WTC11 (cell line): ENCODE measurements at regions not wholly inside any gene's neighbourhood (a gene's known extent, or its start where the extent isn't known, plus 50 kb on each side); places are given as distances from the start of the nearest gene placed in this dataset.
A peak's percentile ranks its signal among the peaks of the same experiment; 100 is the strongest.

Source experiments
- ATAC-seq: fragments of 200-7000 bp; cut with Tn5 transposase; 2 replicates; pipeline ENCODE4 v1.10.0; 2021; ENCODE audit warnings: mild to moderate bottlenecking, moderate library complexity
- CTCF ChIA-PET: fragments of 300-600 bp; sonication (Branson Sonifier 250); formaldehyde crosslinking; loops from one replicate; lab custom pipeline; 2021; ENCODE audit warnings: antibody characterized with exemption; lab: Charles Lee
- POLR2A ChIA-PET: fragments of 350-600 bp; sonication (Branson Sonifier 250); formaldehyde crosslinking; loops from one replicate; lab custom pipeline; 2021; ENCODE audit warnings: antibody characterized with exemption; lab: Charles Lee
- DNase-seq: peaks from one replicate; pipeline ENCODE4 v3.0.0; 2021; ENCODE audit warnings: low spot score
- H3K27ac Mint-ChIP-seq: 2 replicates; pipeline ENCODE4 v1.8.0; 2021; ENCODE audit warnings: mixed read lengths
- H3K27me3 Mint-ChIP-seq: 2 replicates; pipeline ENCODE4 v1.8.0; 2021; ENCODE audit warnings: low read depth, mild to moderate bottlenecking, moderate library complexity, mixed read lengths
- H3K36me3 Mint-ChIP-seq: 2 replicates; pipeline ENCODE4 v1.8.0; 2021; ENCODE audit warnings: mixed read lengths
- H3K4me1 Mint-ChIP-seq: 2 replicates; pipeline ENCODE4 v1.8.0; 2022; ENCODE audit warnings: mixed read lengths
- H3K4me3 Mint-ChIP-seq: 2 replicates; pipeline ENCODE4 v1.8.0; 2021; ENCODE audit warnings: mild to moderate bottlenecking, moderate library complexity, mixed read lengths
- H3K9me3 Mint-ChIP-seq: 2 replicates; pipeline ENCODE4 v1.8.0; 2021; ENCODE audit warnings: mixed read lengths
- AR ChIP-seq: fragments of 250-450 bp; sonication (Bioruptor Pico); IDR thresholded peaks from 2 replicates; pipeline ENCODE4 v1.9.0; 2021; ENCODE audit warnings: mild to moderate bottlenecking
- ATF2 ChIP-seq: sonication (generic); formaldehyde crosslinking; IDR thresholded peaks from 2 replicates; pipeline ENCODE4 v1.8.1; 2022; ENCODE audit warnings: low read depth, missing genetic modification reagents, borderline replicate concordance
- E2F5 ChIP-seq: sonication (generic); formaldehyde crosslinking; IDR thresholded peaks from 2 replicates; pipeline ENCODE4 v1.8.1; 2022; ENCODE audit warnings: mild to moderate bottlenecking, moderate library complexity, missing genetic modification reagents
- GABPB1 ChIP-seq: sonication (generic); formaldehyde crosslinking; IDR thresholded peaks from 2 replicates; pipeline ENCODE4 v1.8.1; 2023; ENCODE audit warnings: mild to moderate bottlenecking, missing genetic modification reagents
- HMGA2 ChIP-seq: fragments of 250-450 bp; sonication (Bioruptor Pico); IDR thresholded peaks from 2 replicates; pipeline ENCODE4 v1.4.0; 2021; ENCODE audit warnings: mild to moderate bottlenecking, moderate library complexity
- JAZF1 ChIP-seq: fragments of 250-450 bp; sonication (Bioruptor Pico); IDR thresholded peaks from 2 replicates; pipeline ENCODE4 v1.9.0; 2021; ENCODE audit warnings: moderate library complexity, mild to moderate bottlenecking, inconsistent platforms
- MAX ChIP-seq: sonication (generic); formaldehyde crosslinking; IDR thresholded peaks from 2 replicates; pipeline ENCODE4 v1.8.0; 2022; ENCODE audit warnings: mild to moderate bottlenecking, missing genetic modification reagents
- MXD4 ChIP-seq: fragments of 250-450 bp; sonication (Bioruptor Pico); IDR thresholded peaks from 2 replicates; pipeline ENCODE4 v1.8.0; 2021; ENCODE audit warnings: mild to moderate bottlenecking, moderate library complexity, borderline replicate concordance
- ZNF317 ChIP-seq: sonication (generic); formaldehyde crosslinking; IDR thresholded peaks from 2 replicates; pipeline ENCODE4 v1.8.1; 2023; ENCODE audit warnings: low read depth, mild to moderate bottlenecking, moderate library complexity, missing genetic modification reagents, borderline replicate concordance
- ZNF416 ChIP-seq: fragments of 250-450 bp; sonication (Bioruptor Pico); IDR thresholded peaks from 2 replicates; pipeline ENCODE4 v1.9.0; 2021; ENCODE audit warnings: mild to moderate bottlenecking, inconsistent platforms
- TF ChIP-seq, protein P1 (sequence below): sonication (generic); formaldehyde crosslinking; IDR thresholded peaks from 2 replicates; pipeline ENCODE4 v1.8.1; 2023; ENCODE audit warnings: mild to moderate bottlenecking, missing genetic modification reagents, borderline replicate concordance
- TF ChIP-seq, protein P2 (sequence below): fragments of 200-600 bp; IDR thresholded peaks from 2 replicates; pipeline ENCODE4 v1.8.0; 2022; ENCODE audit warnings: antibody characterized with exemption
- TF ChIP-seq, protein P3 (sequence below): sonication (generic); formaldehyde crosslinking; IDR thresholded peaks from 2 replicates; pipeline ENCODE4 v1.8.0; 2022; ENCODE audit warnings: missing genetic modification reagents
- TF ChIP-seq, protein P4 (sequence below): sonication (generic); formaldehyde crosslinking; conservative IDR thresholded peaks from 2 replicates; pipeline ENCODE4 v1.8.1; 2022; ENCODE audit warnings: mild to moderate bottlenecking, missing genetic modification reagents
- TF ChIP-seq, protein P5 (sequence below): sonication (generic); formaldehyde crosslinking; IDR thresholded peaks from 2 replicates; pipeline ENCODE4 v1.8.1; 2023; ENCODE audit warnings: mild to moderate bottlenecking, missing genetic modification reagents, moderate library complexity

DNA sequence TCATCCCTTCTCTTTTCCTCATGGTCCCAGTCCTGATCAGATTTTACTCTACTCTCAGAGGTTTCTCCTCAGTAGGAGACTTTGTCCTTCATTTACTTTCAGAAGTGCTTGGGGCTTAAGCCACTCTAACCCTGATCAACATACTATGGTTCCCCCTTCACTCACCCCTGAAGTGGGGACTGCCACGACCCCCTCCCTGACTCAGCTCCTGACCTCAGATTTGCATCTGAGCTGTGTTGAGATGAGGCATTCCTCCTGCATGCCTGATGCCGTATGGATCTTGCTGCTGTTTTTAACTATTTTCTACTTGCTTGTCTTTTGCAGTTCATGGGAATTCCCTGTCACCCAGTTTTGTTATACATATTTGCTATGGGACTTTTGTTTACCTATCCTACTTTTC is 306.7 kb upstream of the CHST9 start:
- Mint-ChIP-seq H3K4me3 (no peak overlapping the region), H3K27me3 (peaks cover 2% of the 10 kb centered on the region; the same call in 1 of the 2 replicates), H3K27ac (no peak overlapping the region), H3K9me3 (no peaks in the 10 kb centered on the region), H3K4me1 (peaks cover 12% of the 10 kb centered on the region), H3K36me3 (no peaks in the 10 kb centered on the region)
- TF ChIP-seq MAX (CRISPR knock-in tag) (no peak), GABPB1 (CRISPR knock-in tag) (no peak), ZNF416 (CRISPR knock-in tag) (no peak), HMGA2 (CRISPR knock-in tag) (no peak), AR (no peak), JAZF1 (no peak), E2F5 (CRISPR knock-in tag) (no peak), ZNF317 (CRISPR knock-in tag) (no peak), MXD4 (CRISPR knock-in tag) (no peak), ATF2 (no peak)
- TF ChIP-seq, protein P1, sequence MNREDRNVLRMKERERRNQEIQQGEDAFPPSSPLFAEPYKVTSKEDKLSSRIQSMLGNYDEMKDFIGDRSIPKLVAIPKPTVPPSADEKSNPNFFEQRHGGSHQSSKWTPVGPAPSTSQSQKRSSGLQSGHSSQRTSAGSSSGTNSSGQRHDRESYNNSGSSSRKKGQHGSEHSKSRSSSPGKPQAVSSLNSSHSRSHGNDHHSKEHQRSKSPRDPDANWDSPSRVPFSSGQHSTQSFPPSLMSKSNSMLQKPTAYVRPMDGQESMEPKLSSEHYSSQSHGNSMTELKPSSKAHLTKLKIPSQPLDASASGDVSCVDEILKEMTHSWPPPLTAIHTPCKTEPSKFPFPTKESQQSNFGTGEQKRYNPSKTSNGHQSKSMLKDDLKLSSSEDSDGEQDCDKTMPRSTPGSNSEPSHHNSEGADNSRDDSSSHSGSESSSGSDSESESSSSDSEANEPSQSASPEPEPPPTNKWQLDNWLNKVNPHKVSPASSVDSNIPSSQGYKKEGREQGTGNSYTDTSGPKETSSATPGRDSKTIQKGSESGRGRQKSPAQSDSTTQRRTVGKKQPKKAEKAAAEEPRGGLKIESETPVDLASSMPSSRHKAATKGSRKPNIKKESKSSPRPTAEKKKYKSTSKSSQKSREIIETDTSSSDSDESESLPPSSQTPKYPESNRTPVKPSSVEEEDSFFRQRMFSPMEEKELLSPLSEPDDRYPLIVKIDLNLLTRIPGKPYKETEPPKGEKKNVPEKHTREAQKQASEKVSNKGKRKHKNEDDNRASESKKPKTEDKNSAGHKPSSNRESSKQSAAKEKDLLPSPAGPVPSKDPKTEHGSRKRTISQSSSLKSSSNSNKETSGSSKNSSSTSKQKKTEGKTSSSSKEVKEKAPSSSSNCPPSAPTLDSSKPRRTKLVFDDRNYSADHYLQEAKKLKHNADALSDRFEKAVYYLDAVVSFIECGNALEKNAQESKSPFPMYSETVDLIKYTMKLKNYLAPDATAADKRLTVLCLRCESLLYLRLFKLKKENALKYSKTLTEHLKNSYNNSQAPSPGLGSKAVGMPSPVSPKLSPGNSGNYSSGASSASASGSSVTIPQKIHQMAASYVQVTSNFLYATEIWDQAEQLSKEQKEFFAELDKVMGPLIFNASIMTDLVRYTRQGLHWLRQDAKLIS: no peak
- TF ChIP-seq, protein P2, sequence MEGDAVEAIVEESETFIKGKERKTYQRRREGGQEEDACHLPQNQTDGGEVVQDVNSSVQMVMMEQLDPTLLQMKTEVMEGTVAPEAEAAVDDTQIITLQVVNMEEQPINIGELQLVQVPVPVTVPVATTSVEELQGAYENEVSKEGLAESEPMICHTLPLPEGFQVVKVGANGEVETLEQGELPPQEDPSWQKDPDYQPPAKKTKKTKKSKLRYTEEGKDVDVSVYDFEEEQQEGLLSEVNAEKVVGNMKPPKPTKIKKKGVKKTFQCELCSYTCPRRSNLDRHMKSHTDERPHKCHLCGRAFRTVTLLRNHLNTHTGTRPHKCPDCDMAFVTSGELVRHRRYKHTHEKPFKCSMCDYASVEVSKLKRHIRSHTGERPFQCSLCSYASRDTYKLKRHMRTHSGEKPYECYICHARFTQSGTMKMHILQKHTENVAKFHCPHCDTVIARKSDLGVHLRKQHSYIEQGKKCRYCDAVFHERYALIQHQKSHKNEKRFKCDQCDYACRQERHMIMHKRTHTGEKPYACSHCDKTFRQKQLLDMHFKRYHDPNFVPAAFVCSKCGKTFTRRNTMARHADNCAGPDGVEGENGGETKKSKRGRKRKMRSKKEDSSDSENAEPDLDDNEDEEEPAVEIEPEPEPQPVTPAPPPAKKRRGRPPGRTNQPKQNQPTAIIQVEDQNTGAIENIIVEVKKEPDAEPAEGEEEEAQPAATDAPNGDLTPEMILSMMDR: no peak
- TF ChIP-seq, protein P3, sequence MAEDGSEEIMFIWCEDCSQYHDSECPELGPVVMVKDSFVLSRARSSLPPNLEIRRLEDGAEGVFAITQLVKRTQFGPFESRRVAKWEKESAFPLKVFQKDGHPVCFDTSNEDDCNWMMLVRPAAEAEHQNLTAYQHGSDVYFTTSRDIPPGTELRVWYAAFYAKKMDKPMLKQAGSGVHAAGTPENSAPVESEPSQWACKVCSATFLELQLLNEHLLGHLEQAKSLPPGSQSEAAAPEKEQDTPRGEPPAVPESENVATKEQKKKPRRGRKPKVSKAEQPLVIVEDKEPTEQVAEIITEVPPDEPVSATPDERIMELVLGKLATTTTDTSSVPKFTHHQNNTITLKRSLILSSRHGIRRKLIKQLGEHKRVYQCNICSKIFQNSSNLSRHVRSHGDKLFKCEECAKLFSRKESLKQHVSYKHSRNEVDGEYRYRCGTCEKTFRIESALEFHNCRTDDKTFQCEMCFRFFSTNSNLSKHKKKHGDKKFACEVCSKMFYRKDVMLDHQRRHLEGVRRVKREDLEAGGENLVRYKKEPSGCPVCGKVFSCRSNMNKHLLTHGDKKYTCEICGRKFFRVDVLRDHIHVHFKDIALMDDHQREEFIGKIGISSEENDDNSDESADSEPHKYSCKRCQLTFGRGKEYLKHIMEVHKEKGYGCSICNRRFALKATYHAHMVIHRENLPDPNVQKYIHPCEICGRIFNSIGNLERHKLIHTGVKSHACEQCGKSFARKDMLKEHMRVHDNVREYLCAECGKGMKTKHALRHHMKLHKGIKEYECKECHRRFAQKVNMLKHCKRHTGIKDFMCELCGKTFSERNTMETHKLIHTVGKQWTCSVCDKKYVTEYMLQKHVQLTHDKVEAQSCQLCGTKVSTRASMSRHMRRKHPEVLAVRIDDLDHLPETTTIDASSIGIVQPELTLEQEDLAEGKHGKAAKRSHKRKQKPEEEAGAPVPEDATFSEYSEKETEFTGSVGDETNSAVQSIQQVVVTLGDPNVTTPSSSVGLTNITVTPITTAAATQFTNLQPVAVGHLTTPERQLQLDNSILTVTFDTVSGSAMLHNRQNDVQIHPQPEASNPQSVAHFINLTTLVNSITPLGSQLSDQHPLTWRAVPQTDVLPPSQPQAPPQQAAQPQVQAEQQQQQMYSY: no peak
- TF ChIP-seq, protein P4, sequence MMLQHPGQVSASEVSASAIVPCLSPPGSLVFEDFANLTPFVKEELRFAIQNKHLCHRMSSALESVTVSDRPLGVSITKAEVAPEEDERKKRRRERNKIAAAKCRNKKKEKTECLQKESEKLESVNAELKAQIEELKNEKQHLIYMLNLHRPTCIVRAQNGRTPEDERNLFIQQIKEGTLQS (CRISPR knock-in tag): no peak
- TF ChIP-seq, protein P5, sequence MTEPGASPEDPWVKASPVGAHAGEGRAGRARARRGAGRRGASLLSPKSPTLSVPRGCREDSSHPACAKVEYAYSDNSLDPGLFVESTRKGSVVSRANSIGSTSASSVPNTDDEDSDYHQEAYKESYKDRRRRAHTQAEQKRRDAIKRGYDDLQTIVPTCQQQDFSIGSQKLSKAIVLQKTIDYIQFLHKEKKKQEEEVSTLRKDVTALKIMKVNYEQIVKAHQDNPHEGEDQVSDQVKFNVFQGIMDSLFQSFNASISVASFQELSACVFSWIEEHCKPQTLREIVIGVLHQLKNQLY (CRISPR knock-in tag): no peak
- POLR2A ChIA-PET: no interaction called here
- CTCF ChIA-PET: no interaction called here
- ATAC-seq (peak; percentile 82), DNase-seq (peak; percentile 16)
